Ammon's horn (tissue), 1 donor: ENCODE measurements at regions not wholly inside any gene's neighbourhood (a gene's known extent, or its start where the extent isn't known, plus 50 kb on each side); places are given as distances from the start of the nearest gene placed in this dataset.

ENCODE experiments used
- DNase-seq: peaks from one replicate; pipeline ENCODE4 v3.0.0-alpha.2; 2016; ENCODE audit warnings: low spot score

DNA sequence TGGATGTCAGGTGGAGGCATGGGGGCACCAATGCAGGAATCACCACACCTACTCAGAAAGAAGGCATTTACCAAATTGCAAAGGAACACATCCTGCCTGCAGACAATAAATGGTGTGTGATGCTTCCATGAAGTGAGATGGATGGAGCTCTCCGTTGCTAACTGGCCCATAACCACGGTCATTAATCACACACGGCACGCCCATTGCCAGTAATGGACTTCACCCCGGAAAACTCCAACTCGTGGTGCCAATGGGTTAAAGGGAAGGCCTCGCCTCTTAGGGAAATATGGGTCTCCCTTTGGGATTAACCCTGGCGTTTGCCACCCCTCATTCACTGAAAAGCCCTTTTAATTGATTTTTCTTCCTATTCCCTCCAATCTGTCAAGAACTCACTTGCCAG, 443.1 kb upstream of the DAB1 start:
- no peak for DNase-seq

DNA sequence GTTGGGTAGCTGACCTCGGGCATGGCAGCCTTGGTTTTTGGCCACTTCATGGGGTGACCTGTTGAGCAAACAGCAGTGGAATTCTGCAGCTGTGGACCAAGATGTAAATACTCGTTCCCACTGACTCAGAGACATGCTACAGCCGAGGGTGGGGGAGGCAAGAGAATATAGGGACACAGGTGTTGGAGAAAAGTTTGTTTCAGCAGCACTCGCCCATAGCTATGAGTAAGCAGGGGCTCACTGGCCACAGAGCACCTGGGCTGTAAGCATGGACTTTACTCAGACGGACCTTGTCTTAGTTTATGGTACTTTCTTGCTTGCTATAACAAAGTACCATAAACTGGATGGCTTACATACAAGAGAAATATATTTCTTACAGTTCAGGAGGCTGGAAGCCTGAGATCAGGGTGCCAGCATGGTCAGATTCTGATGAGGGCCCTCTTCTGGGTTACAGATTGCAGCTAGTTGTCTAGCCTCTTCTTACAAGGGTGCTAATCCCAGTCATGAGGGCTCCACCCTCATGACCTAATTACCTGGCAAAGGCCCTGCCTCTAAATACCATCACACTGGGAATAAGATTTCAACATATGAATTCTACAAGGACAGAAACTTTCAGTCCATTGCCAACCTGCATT, 437.2 kb upstream of the DAB1 start:
- no peak for DNase-seq

DNA sequence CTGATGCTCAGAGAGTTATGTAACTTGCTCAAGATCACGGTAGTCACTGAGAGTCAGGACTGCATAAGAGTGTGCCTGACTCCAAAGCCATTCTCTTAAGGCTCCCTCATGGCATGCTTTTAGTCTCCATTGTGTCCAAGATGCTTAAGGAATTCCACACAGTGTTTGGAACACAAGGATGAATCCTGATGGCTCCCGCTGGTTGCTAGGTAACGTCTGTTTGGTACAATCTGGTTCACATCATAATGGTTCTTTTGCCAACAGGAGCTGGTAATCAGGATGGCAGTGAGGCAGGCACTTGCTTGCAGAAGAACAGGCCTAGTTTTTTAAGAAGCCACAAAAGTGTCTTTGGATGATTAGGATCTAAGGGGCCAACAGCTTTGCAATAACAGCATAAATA, 436.5 kb upstream of the DAB1 start:
- DNase-seq = peak; percentile 67

DNA sequence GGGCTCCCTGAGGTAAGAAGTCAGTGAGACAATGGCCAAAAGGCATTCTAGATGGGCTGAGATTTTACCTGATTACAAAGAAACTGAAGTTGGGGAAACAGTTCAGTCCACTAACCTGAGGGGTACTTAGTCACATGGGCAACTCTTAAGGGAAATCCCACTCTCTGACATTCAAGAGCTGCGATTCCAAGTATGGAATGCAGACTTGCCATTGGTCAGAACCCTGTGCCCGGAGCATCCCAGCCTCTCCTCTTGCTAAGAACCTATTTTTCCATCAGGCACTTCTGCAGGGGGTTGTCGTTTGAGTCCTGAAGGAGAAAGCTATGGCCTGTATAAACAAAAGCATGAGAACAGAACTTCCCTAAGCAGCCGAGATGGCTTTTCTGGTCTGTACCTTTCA, 434.9 kb upstream of the DAB1 start:
- DNase-seq = no peak

DNA sequence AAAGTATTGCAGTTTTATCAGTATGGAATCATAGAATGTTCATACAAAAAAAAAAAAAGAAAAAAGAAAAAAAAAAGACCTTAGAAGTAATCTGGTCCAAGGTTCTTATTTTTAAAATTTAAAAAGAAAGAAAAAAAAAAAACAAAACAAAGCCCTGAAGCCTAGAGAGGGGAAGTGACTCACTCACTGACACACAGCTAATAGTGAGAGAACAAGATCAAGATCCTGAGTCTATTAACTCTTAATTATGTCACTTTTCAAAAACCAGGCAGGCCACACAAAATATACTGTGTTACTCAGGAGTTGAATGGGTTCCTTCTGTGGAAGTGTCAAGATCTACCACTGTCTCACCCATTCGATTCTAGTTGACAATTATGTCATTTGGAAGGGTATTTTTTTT, 433.9 kb upstream of the DAB1 start:
- no peak for DNase-seq

DNA sequence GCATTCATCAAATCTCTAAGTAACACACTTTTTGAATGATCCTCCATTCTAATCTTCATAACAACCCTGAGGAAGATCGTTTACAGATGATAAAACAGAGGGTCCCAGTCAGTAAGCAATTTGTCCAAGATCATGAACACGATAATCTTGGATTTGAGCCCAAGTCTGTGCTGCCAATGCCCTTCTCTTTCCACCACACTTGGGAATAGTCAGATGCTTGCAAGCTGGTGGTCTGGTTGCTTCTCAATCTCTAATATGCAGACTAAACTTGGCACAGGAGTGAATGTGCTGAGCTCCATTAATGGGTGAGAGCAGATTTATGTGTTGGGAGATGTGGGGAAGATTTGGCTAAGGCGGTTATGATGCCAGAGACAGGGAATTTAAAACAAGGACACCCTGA, 430.6 kb upstream of the DAB1 start:
- no peak for DNase-seq

DNA sequence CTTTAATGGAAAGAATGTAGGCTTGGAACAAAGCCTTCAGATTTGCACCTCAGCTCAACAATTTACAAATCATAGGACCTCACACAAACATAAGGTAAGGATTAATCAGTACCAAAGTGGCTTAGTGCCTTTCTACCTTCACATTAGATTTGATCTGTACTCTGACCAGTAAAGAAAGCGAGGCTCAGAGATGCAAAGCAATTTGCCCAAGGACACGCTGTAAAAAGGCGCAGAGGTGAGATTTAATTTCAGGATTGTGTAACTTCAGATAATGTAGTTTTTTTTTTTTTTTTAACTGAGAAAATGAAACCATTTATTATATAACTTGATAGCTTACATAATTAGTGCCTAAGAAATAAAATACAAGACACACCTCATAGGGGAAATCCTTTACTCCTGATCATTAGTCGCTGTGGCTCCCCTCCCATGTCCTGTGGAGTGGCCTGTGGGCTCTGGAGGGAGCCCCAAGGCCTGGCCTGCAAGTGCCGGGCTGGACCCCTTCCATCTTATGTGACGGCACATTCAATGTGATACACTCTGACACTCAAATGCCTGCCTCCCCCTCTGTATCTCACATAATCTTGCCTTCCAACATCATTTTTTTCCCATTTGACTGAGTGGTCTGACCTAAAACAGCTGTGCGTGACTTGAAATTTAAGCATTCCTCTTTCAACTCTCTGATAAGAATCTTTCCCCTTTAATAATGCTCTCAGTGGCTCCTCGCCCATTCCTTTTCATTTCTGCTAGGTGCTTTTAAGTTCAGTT, 426.5 kb upstream of the DAB1 start:
- DNase-seq = no peak

DNA sequence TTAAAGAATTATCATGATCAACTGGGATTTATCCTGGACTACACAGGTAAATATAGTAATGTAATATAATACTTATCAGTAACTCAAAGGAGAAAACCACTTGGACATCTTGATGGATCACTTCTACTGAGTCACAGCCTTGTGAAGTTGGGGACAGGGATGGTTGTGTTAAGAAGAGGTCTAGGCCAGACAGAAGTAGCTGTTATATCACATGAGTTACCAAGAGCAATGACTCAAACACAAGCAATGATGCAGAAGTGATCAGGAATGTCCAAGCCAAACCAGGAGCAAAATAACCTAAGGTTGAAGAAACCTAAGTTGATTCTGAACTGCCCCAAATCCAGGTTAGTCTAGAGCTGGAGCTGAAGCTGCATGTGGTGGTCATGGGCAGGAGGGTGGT, 424.5 kb upstream of the DAB1 start:
- DNase-seq = no peak

DNA sequence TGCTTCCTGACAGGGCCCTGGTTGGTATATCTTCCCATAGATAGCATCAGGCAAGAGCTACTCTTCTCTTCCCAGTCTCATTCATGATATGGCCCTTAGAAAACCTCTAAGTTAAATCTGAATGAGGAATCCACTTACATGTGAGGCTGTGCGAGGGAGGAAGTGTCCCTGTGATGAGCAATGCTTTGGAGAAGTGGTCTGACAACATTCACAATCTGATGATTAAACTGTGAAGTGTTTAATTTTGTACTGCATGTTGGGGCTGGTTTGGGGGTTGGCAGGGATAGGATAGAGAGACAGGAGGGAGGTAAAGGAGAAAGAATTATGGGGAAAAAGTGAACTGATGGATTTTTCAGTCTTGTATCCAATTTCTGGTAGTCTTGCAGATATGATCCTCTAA, 421.2 kb upstream of the DAB1 start:
- DNase-seq = peak; percentile 38

DNA sequence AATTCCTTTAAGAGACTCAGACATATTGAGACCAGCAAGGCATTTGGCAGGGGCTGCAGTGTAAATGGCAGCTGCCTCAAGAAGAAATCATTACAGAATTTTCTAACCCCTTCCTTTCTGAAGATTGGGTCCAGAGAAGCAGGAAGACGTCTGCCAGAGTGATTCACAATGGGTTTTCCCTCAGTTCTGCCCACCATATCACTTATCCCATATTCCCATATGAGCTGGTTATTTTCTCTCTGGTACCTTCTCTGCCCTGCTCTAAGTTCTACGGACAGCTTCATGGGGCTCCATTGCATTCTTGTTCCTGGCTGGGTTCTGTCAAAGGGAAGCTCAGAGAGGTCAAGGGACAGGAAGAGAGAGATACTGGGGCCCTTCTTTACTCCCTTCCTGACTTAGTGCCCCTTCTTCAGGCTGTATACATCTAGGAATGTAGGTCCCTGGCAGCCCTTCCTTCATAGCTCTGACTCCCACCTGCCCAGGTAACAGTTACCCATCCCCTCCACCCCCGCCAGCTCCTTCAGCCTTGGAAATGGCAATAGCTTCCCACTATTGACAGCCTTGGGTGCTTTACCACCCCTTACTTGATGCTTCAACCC, 420.6 kb upstream of the DAB1 start:
- no peak for DNase-seq

DNA sequence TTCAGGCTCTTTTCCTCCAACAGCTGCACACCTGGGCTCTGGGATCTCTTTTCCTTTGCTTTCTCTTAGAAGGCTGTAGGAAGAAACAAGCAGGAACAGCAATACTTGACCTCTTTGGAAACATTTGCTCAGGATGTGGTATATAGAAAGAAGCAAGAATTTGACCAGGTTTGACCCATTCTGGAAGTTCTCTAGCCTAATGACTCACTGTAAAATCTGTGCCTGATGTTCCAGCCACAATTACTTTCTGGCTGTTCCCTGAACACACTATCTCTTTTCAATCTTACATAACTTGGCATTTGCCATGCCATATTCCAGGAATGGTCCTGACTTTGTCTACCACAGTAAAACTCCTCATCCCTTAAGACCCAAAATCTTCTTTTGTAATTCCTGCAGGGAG, 419.9 kb upstream of the DAB1 start:
- DNase-seq = no peak

DNA sequence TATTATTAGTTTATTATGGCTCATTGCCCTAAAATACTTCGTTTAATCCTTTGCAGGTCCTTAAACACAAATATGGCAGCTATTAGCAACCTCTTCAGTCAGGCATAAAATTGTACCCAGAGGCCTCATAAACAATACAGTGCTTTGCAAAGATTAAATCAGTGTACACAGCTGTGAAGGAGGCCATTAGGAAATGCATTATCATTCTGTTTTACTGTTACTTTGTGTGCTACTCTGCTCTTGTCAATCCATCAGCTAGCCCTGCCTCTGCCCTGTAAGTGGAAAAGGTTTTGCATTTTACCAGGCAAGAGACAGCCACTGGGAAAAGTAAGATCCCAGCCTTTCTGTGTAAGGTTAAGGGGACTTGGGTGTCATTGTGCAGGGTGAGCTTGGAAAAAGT, 415.7 kb upstream of the DAB1 start:
- no peak for DNase-seq

DNA sequence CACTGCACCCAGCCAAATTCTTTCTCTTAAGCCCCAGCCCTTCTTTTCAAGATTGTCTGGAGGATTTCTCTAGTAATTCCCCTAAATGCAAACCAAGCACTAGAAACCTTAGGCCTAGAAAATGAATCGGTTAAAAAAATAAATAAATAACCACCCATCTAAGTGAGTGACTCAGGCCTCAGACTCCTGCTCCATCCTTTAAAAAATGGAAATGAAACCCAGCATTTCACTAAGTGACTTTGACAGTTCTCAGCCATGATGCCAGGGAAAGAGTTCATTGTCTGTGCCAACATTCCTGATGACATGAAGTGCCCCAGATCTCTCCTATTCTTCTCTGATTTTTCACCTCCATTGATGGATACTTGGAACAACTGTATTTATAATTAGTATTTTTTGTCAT, 415.2 kb upstream of the DAB1 start:
- no peak for DNase-seq

DNA sequence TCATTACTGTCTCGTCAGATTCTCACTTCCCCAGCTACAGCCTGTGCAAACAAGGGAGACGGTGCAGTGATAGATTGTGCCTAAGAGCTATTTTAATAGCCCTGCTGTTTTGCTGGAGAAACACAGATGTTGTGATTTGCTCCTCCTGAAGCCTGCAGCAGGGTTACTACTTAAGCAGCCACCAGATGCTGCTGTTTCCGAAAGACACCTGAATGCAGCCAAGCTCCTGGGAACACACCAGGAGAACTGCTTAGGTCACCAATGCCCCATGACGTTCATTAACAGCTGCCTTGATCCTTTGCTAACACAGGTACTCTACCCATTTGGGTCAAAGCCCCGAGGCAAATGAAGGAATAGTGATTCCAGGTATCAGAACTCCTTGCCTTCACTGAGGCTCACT, 411.8 kb upstream of the DAB1 start:
- no peak for DNase-seq

DNA sequence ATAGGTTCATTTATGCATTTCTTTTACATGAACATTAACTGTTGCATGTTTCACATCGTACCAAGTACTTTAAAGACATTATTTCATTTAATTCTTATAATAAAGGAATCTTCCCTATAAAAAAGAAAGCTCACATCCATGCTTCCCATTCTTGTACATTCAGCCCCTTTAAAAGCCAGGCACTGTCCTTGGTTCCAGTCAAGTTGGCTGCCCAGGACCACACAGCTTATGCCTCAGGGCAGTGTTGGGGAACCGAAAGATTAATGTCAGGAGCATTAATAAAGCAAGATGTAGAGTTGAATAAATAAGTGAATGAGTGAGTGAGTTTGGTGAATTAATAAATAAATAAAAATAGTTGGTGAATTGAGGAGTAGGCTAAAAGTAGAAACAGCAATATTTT, 409.4 kb upstream of the DAB1 start:
- DNase-seq = no peak

DNA sequence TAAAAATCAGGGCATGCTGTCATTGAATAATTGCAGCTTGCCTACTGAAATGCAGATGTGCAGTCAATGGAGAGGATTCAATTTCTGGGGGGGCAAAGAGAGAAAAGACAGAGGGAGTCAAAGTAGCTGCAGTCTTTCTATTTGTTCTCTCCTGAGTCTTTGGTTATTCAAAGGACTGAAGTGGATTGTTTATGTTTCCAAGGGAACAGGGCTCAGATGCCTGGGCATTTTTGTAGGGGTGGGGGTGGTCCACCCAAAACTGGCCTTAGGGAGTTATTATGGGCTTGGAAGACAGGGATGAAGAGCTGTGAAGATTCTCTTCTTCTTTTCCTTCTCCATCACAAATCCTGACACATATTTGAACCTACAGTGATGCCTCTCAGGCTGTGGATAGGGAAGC, 408.8 kb upstream of the DAB1 start:
- DNase-seq = no peak

DNA sequence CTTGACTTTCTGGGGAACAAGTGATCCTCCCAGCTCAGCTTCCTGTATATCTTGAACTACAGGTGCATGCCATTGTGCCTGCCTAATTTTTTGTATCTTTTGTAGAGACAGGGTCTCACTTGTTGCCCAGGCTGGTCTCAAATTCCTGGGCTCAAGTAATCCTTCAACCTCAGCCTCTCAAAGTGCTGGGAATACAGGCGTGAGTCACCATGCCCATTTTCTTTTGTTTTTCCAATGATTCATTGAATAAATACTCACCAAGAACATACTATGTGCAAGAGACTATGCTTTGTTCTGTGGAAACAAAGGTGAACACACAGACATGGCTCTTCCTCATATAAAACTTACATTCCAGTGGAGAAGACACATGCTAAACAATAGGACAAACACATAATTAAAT, 407.8 kb upstream of the DAB1 start:
- DNase-seq = no peak

DNA sequence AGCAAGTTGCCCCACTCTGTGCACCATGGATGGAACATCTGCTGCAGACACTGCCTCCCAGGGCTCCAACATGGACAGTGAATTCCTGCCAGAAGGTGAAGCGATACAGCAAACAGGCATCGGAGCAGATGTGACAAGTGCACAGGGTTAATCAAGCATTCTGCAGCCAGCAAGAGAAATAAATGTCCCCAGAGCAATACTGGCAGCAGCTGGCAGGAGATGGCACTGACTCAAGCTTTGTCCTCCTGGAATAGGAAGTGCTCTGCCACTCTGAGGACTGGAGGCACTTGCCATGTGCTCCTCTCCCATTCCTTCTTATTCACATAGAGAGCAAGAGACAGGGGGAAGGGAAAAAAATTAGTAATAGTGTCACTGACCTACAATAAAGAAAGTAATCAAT, 402.7 kb upstream of the DAB1 start:
- peak; percentile 6 for DNase-seq

DNA sequence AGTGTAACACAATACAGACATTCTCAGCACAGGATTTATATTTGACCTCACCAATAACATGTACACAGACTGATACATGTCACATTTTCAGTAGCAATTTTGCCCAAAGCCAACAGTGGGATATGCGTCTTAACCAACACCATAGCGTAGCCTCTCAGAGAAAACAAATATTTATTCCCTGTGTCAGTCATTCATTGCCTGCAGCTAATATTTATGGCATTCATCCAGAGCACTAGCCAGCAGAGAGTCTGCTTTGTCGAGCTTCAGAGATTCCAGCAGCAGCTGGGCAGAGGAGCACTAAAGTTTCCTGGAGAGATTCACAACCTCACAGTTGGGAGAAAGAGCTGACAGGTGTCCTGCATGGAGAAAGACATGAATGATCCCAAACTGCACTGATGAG, 400.7 kb upstream of the DAB1 start:
- DNase-seq = no peak

DNA sequence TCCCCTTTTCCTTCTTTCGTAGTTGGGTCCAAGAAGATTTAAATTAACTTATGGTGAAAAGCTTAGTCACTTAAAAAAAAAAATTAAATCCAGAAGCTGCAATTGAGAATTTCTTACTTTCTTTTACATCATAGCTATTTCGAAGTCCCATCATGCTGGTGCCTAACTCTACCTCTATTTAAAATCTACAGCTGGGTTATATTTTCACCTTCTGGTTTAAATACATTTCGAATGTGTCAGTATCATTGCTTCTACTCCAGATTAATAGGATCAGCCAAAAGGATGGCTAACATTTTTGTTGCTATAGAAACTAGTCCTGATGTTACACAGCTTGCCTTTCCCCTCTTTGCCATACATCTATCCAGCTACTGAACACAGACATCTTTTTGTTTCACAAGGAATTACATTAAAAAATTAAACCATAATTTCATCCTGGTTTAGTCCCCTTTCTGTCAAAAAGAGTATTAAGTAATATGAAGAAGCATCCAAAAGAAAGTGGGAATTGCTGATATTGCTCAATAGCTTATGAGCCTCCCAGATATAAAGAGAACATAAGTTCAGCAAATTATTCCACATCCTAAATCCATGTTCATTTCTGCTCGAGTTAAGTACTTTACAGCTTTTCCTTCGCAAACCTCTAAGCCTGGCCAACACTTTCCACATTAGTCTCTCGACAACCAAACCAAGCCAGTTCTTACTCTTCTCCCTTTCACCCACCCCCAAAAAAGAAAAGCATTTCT, 396.7 kb upstream of the DAB1 start:
- DNase-seq = no peak

DNA sequence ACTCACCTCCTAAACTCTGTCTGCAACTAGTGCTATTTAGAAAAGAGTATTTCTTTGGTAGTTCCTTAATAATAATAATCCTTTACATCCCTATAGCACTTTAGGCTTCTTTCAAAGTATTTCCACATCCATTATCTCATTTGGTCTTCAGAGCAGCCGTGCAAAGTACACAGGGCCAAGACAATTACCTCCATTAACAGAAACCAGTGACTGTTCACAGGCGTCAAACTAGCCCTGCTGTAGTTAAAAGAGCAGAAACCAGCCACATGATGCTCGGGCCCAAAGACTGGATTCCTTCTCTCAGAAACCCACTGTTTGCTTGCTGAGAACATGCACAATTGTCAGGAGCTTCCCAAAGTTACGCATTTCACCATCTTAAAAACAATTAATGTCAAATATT, 396.0 kb upstream of the DAB1 start:
- DNase-seq = no peak

DNA sequence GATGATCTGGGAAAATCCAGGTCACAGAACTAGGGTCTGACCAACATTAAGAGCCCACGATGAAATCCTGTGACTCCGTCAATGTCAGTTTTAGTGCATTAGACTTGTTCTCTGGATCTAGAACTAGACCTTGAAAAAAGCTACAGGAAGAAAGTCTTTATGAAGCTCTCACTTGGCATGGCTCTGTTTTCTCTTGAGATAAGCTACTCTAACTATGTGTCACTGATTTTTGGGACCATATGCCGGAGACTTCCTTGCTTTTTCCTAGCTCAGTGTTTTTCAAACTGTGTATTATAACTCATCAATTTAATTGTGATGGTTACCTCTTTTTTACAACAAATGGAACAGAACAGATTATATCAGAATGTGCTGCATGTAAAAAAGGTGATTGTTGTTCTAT, 379.7 kb upstream of the DAB1 start:
- DNase-seq = peak; percentile 6

DNA sequence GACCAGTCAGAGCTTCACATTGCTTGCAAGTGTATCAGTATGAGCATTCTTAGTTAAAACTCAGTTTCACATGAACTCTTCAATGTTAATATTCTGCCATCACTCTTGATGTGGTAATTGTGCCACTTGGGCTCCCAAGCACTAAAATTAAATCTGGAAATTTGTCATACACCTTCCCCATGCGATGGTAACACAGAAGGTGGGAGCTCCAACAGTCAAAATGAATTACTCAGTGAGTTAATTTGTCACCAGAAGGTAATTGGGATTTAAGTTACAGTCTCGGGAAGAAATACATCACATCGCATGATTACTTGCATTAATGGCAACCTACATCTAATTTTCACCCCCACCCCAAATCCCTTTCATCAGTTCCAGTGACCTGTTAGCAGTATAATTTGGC, 376.5 kb upstream of the DAB1 start:
- no peak for DNase-seq
